Caco-2 (cell line): ENCODE measurements at regions not wholly inside any gene's neighbourhood (a gene's known extent, or its start where the extent isn't known, plus 50 kb on each side); places are given as distances from the start of the nearest gene placed in this dataset.

Experiments
- BruUV-seq: library from RNA; stranded (reverse); fragments of 400-500 nt; replicated peaks from 2 replicates; lab custom pipeline; 2021; lab: Mats Ljungman, UMichigan
- CTCF ChIA-PET: fragments of 300-600 bp; sonication (Branson Sonifier 250); formaldehyde crosslinking; loops from one replicate; lab custom pipeline; 2022; ENCODE audit warnings: antibody characterized with exemption; lab: Charles Lee
- POLR2A ChIA-PET: fragments of 300-600 bp; sonication (Branson Sonifier 250); formaldehyde crosslinking; loops from one replicate; lab custom pipeline; 2022; ENCODE audit warnings: antibody characterized with exemption; lab: Charles Lee
- DNase-seq, 2 experiments: peaks; one replicate each; pipeline versions ENCODE4 v3.0.0 to v3.0.0-alpha.2; 2020 to 2022
- H3K27me3 ChIP-seq: replicated peaks from 2 replicates; pipeline ENCODE4 v1.6.0; 2011; ENCODE audit warnings: low read length; ENCODE audit not compliant: control insufficient read depth, insufficient read depth
- H3K36me3 ChIP-seq: 2 replicates; pipeline ENCODE4 v1.5.1; 2011; ENCODE audit warnings: low read length; ENCODE audit not compliant: control insufficient read depth, insufficient read depth
- H3K4me1 ChIP-seq: fragments of 250-450 bp; sonication (Bioruptor Pico); 2 replicates; pipeline ENCODE4 v1.5.1; 2020; ENCODE audit warnings: mild to moderate bottlenecking
- H3K4me3 ChIP-seq: 2 replicates; pipeline ENCODE4 v1.5.1; 2011; ENCODE audit warnings: low read depth, mild to moderate bottlenecking, control low read depth, low read length
- H3K9me3 ChIP-seq: fragments of 250-450 bp; sonication (Bioruptor Pico); 2 replicates; pipeline ENCODE4 v1.5.1; 2020; ENCODE audit warnings: mild to moderate bottlenecking, moderate library complexity
- H3K27ac Mint-ChIP-seq: one replicate; pipeline ENCODE4 v1.8.0; 2022; ENCODE audit warnings: mixed read lengths; ENCODE audit not compliant: unreplicated experiment
- H3K27me3 Mint-ChIP-seq: one replicate; pipeline ENCODE4 v1.8.0; 2022; ENCODE audit warnings: mixed read lengths; ENCODE audit not compliant: insufficient read depth, unreplicated experiment
- H3K36me3 Mint-ChIP-seq: one replicate; pipeline ENCODE4 v1.8.0; 2022; ENCODE audit warnings: mild to moderate bottlenecking, mixed read lengths; ENCODE audit not compliant: insufficient read depth, unreplicated experiment
- H3K4me1 Mint-ChIP-seq: one replicate; pipeline ENCODE4 v1.8.0; 2022; ENCODE audit warnings: low read depth, mixed read lengths; ENCODE audit not compliant: unreplicated experiment
- H3K4me3 Mint-ChIP-seq: one replicate; pipeline ENCODE4 v1.8.0; 2022; ENCODE audit warnings: mild to moderate bottlenecking, moderate library complexity, mixed read lengths; ENCODE audit not compliant: unreplicated experiment
- H3K9me3 Mint-ChIP-seq: one replicate; pipeline ENCODE4 v1.8.0; 2022; ENCODE audit warnings: mixed read lengths; ENCODE audit not compliant: unreplicated experiment
- CTCF ChIP-seq, 2 experiments: fragments of 200-600 bp in 1 of 2; IDR thresholded peaks; 1 replicate in 1 of 2; 2 replicates in 1 of 2; pipeline versions ENCODE4 v1.5.1 to v1.8.0; 2011 to 2022; ENCODE audit warnings: antibody characterized with exemption in 1 of 2, control low read depth in 1 of 2, inconsistent platforms in 1 of 2, low read depth in 1 of 2, low read length in 1 of 2, mild to moderate bottlenecking in 1 of 2, moderate library complexity in 1 of 2; ENCODE audit not compliant: insufficient read depth in 1 of 2, severe bottlenecking in 1 of 2, unreplicated experiment in 1 of 2
- intact Hi-C: fragments of 100-400 bp; cut with micrococcal nuclease; formaldehyde crosslinking; loops from one replicate; pipeline ENCODE4 v1.10.0; 2022; ENCODE audit not compliant: unreplicated experiment

- peaks cover 15% of the 10 kb centered on the region for H3K27me3 Mint-ChIP-seq
- BruUV-seq = no TSS peak
- H3K36me3 Mint-ChIP-seq = no peaks in the 10 kb centered on the region
- no peak for DNase-seq
- CTCF ChIA-PET = no interaction called here
- no peak overlapping the region for H3K4me3 ChIP-seq
- POLR2A ChIA-PET = no interaction called here
- H3K27me3 ChIP-seq = no peaks in the 10 kb centered on the region; the same call in 1 of the 2 replicates
- H3K27ac Mint-ChIP-seq = no peak overlapping the region
- intact Hi-C loops = no loop called here
- H3K9me3 ChIP-seq = no peaks in the 10 kb centered on the region
- no peaks in the 10 kb centered on the region for H3K4me1 ChIP-seq
- no peaks in the 10 kb centered on the region for H3K4me1 Mint-ChIP-seq
- TF ChIP-seq CTCF (IDR thresholded peaks at IDR 0.05; ENCODE audit: insufficient read depth in 1 of 2, low read depth in 1 of 2, low read length in 1 of 2, severe bottlenecking in 1 of 2, unreplicated experiment in 1 of 2) = no peak
- H3K4me3 Mint-ChIP-seq = no peak overlapping the region
- H3K9me3 Mint-ChIP-seq = no peaks in the 10 kb centered on the region
- H3K36me3 ChIP-seq = no peaks in the 10 kb centered on the region
These were observed 221.2 kb upstream of the SFSWAP start for GRCh38 chr12:131489718-131490117.

- Histone ChIP-seq H3K36me3 (no peaks in the 10 kb centered on the region), H3K27me3 (no peaks in the 10 kb centered on the region; the same call in 1 of the 2 replicates), H3K4me3 (no peak overlapping the region), H3K4me1 (no peaks in the 10 kb centered on the region), H3K9me3 (no peaks in the 10 kb centered on the region)
- DNase-seq = no peak
- ChIA-PET CTCF (no interaction called here), POLR2A (no interaction called here)
- no peak overlapping the region for H3K27ac Mint-ChIP-seq
- TF ChIP-seq CTCF (IDR thresholded peaks at IDR 0.05; ENCODE audit: insufficient read depth in 1 of 2, low read depth in 1 of 2, low read length in 1 of 2, severe bottlenecking in 1 of 2, unreplicated experiment in 1 of 2) = no peak
- no TSS peak for BruUV-seq
- H3K27me3 Mint-ChIP-seq = peaks cover 15% of the 10 kb centered on the region
- no peaks in the 10 kb centered on the region for H3K4me1 Mint-ChIP-seq
- no peak overlapping the region for H3K4me3 Mint-ChIP-seq
- intact Hi-C loops = no loop called here
- H3K36me3 Mint-ChIP-seq = no peaks in the 10 kb centered on the region
- no peaks in the 10 kb centered on the region for H3K9me3 Mint-ChIP-seq
These were observed 219.7 kb upstream of the SFSWAP start for GRCh38 chr12:131491155-131491554.

GRCh38 chr12:131491916-131492490, 218.9 kb upstream of the SFSWAP start:
- ChIA-PET CTCF (no interaction called here), POLR2A (no interaction called here)
- no peaks in the 10 kb centered on the region for H3K36me3 Mint-ChIP-seq
- Histone ChIP-seq H3K4me3 (no peak overlapping the region), H3K4me1 (no peaks in the 10 kb centered on the region), H3K9me3 (no peaks in the 10 kb centered on the region), H3K27me3 (no peaks in the 10 kb centered on the region; the same call in 1 of the 2 replicates), H3K36me3 (no peaks in the 10 kb centered on the region)
- H3K4me3 Mint-ChIP-seq = no peak overlapping the region
- intact Hi-C loops = no loop called here
- H3K27ac Mint-ChIP-seq = no peak overlapping the region
- H3K27me3 Mint-ChIP-seq = peaks cover 9% of the 10 kb centered on the region
- no peak for TF ChIP-seq CTCF (IDR thresholded peaks at IDR 0.05; ENCODE audit: insufficient read depth in 1 of 2, low read depth in 1 of 2, low read length in 1 of 2, severe bottlenecking in 1 of 2, unreplicated experiment in 1 of 2)
- no peak for DNase-seq
- H3K9me3 Mint-ChIP-seq = no peaks in the 10 kb centered on the region
- no TSS peak for BruUV-seq
- H3K4me1 Mint-ChIP-seq = no peaks in the 10 kb centered on the region
